ENCODE measurements at regions not wholly inside any gene's neighbourhood (a gene's known extent, or its start where the extent isn't known, plus 50 kb on each side); places are given as distances from the start of the nearest gene placed in this dataset.

DNA sequence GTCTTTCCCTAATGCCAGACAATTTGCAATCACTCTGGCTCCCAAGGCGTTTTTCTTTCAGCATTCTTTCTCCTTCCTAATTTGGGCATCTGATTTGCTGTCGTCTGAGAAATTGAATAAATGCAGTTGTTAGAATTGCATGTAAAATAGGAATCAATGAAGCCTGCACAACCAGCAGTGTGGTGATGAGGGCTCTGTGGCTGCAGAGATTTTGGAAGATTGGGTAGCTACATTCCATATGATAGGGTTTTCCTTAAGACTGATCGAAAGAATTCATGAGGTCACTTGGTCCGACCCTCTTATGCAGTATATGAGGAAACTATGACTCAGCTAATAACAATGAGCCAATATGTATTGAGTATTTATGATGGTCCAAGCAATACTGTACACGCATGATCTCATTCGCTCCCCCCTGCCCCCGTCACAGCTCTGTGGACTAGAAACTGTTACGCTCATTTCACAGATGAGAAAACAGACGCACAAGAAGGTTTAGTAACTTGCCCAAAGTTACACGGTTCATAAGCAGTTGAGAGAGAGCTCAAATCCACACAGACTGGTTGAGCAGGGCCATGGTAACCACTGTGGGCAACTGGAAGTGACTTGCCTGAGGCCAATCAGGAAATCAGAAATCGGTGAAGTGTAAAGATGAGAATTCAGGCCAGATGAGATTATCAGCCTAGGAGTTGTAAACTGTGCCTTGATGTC, 527.2 kb downstream of the GATA3 start:
- DNase-seq (ENCODE audit: low read depth in 1 of 2, low spot score in 2 of 2): no peak
- H3K4me1 ChIP-seq (replicated peaks): no peaks in the 10 kb centered on the region
- no peaks in the 10 kb centered on the region for H3K9me3 ChIP-seq (replicated peaks)
- H3K27me3 ChIP-seq (replicated peaks): peaks cover 3% of the 10 kb centered on the region; the same call in 1 of the 2 replicates
- no peaks in the 10 kb centered on the region for H3K36me3 ChIP-seq
- no peak overlapping the region for H3K27ac ChIP-seq
- H3K4me3 ChIP-seq: no peak overlapping the region

- Histone ChIP-seq H3K4me1 (replicated peaks) (no peaks in the 10 kb centered on the region), H3K9me3 (replicated peaks) (no peaks in the 10 kb centered on the region), H3K36me3 (no peaks in the 10 kb centered on the region), H3K27ac (no peak overlapping the region), H3K4me3 (no peak overlapping the region), H3K27me3 (replicated peaks) (no peaks in the 10 kb centered on the region)
- no peak for DNase-seq (ENCODE audit: low read depth in 1 of 2, low spot score in 2 of 2)
These were observed 528.6 kb downstream of the GATA3 start for GRCh38 chr10:8583096-8583495.

DNA sequence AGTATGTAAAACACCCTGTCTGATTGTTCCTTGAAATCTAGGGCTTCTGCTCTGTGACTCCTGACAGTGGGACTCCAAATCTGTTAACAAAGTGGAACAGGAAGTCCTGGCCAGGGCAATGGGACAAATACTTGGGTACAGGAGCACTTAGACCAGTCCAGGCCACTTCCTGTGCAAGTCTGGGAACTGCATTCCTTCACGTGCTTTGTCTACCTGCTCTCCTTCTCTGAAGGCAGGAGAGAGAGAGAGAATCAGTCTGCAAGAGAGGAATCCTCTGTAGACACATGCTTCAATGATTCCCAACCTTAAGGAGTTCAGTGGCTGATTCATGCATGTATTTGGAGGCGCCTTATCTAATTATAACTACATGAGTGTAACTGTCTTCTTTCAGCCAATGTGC, 530.2 kb downstream of the GATA3 start:
- no peaks in the 10 kb centered on the region for H3K4me1 ChIP-seq (replicated peaks)
- no peak for DNase-seq (ENCODE audit: low read depth in 1 of 2, low spot score in 2 of 2)
- no peak overlapping the region for H3K27ac ChIP-seq
- H3K4me3 ChIP-seq: no peak overlapping the region
- H3K9me3 ChIP-seq (replicated peaks): no peaks in the 10 kb centered on the region
- no peaks in the 10 kb centered on the region for H3K36me3 ChIP-seq
- no peaks in the 10 kb centered on the region for H3K27me3 ChIP-seq (replicated peaks)

DNA sequence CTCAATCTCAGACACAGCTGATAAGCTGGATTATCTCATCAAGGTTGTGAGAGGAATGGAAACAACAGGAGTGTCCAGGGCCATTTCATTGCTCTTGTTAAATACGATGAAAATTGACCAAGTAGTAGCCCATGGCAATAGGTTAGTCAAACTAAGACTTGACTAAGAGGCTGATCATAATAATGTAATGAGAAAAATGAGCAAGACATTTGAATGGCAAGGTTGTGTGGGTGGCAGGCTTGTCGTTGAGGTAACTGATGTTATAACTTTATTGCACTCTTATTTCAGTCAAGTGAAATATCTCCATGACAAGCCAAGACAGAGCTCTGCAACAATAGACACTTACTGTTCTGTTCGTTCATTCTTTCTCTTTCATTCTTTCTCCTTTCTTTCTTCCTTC, 532.0 kb downstream of the GATA3 start:
- Histone ChIP-seq H3K36me3 (no peaks in the 10 kb centered on the region), H3K4me3 (no peak overlapping the region), H3K9me3 (replicated peaks) (no peaks in the 10 kb centered on the region), H3K27ac (no peak overlapping the region), H3K4me1 (replicated peaks) (no peaks in the 10 kb centered on the region), H3K27me3 (replicated peaks) (no peaks in the 10 kb centered on the region)
- DNase-seq (ENCODE audit: low read depth in 1 of 2, low spot score in 2 of 2): no peak

GRCh38 chr10:8588135-8588534, 533.6 kb downstream of the GATA3 start:
- Histone ChIP-seq H3K36me3 (no peaks in the 10 kb centered on the region), H3K4me1 (replicated peaks) (no peaks in the 10 kb centered on the region), H3K4me3 (no peak overlapping the region), H3K9me3 (replicated peaks) (no peaks in the 10 kb centered on the region), H3K27me3 (replicated peaks) (no peaks in the 10 kb centered on the region), H3K27ac (no peak overlapping the region)
- DNase-seq (ENCODE audit: low read depth in 1 of 2, low spot score in 2 of 2): no peak

DNA sequence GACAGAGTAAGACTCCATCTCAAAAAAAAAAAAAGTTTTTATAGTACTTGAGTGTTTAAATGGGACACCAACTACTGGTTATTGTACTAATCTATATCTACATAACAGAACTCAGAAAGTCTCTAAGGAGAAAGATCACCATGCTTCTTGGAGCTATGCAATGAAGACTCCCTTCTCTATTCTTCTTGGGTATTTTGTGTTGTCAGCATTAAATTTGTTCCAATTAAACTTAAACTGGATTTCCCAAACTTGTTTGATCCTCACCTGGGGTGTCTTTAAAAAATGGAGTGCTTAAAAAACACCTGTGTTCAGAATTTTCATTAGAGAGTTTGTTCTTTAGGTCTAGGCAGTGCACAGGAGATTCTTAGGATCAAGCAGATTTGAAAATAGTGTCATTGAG, 536.0 kb downstream of the GATA3 start:
- H3K36me3 ChIP-seq: no peaks in the 10 kb centered on the region
- DNase-seq (ENCODE audit: low read depth in 1 of 2, low spot score in 2 of 2): no peak
- H3K9me3 ChIP-seq (replicated peaks): no peaks in the 10 kb centered on the region
- no peaks in the 10 kb centered on the region for H3K4me1 ChIP-seq (replicated peaks)
- H3K27ac ChIP-seq: no peak overlapping the region
- H3K4me3 ChIP-seq: no peak overlapping the region
- H3K27me3 ChIP-seq (replicated peaks): no peaks in the 10 kb centered on the region

DNA sequence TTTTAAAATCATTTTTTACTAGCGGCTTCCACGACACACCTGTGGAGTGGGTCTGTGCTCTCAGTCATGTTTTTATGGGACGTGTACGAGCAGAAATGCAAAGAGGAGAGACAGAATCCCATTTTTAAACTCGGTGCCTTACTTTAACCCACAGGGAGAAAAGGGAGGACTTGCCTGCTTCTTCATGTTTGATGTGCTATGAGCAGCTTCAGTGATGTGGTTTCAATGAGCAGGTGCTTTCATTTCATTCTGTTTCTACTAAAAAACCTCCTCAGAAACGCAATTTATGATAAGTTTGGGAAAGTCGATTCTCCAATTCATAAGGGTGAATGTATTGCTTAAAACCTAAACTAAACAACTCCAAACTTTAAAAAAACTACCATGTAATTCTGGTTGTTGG, 537.2 kb downstream of the GATA3 start:
- Histone ChIP-seq H3K27ac (no peak overlapping the region), H3K4me1 (replicated peaks) (no peaks in the 10 kb centered on the region), H3K9me3 (replicated peaks) (no peaks in the 10 kb centered on the region), H3K27me3 (replicated peaks) (no peaks in the 10 kb centered on the region), H3K36me3 (no peaks in the 10 kb centered on the region), H3K4me3 (no peak overlapping the region)
- DNase-seq (ENCODE audit: low read depth in 1 of 2, low spot score in 2 of 2): no peak

GRCh38 chr10:8594176-8594575, 539.7 kb downstream of the GATA3 start:
- Histone ChIP-seq H3K4me3 (no peak overlapping the region), H3K4me1 (replicated peaks) (no peaks in the 10 kb centered on the region), H3K27me3 (replicated peaks) (no peaks in the 10 kb centered on the region), H3K27ac (no peak overlapping the region), H3K36me3 (no peaks in the 10 kb centered on the region), H3K9me3 (replicated peaks) (no peaks in the 10 kb centered on the region)
- DNase-seq (ENCODE audit: low read depth in 1 of 2, low spot score in 2 of 2): no peak

GRCh38 chr10:8594711-8595110, 540.2 kb downstream of the GATA3 start:
- Histone ChIP-seq H3K4me3 (no peak overlapping the region), H3K36me3 (no peaks in the 10 kb centered on the region), H3K9me3 (replicated peaks) (no peaks in the 10 kb centered on the region), H3K27ac (no peak overlapping the region), H3K4me1 (replicated peaks) (no peaks in the 10 kb centered on the region), H3K27me3 (replicated peaks) (no peaks in the 10 kb centered on the region)
- DNase-seq (ENCODE audit: low read depth in 1 of 2, low spot score in 2 of 2): no peak

- H3K4me1 ChIP-seq (replicated peaks): no peaks in the 10 kb centered on the region
- H3K27ac ChIP-seq: no peak overlapping the region
- no peaks in the 10 kb centered on the region for H3K27me3 ChIP-seq (replicated peaks)
- H3K4me3 ChIP-seq: no peak overlapping the region
- no peaks in the 10 kb centered on the region for H3K9me3 ChIP-seq (replicated peaks)
- no peak for DNase-seq (ENCODE audit: low read depth in 1 of 2, low spot score in 2 of 2)
- H3K36me3 ChIP-seq: no peaks in the 10 kb centered on the region
These were observed 540.7 kb downstream of the GATA3 start for GRCh38 chr10:8595140-8595539.

DNA sequence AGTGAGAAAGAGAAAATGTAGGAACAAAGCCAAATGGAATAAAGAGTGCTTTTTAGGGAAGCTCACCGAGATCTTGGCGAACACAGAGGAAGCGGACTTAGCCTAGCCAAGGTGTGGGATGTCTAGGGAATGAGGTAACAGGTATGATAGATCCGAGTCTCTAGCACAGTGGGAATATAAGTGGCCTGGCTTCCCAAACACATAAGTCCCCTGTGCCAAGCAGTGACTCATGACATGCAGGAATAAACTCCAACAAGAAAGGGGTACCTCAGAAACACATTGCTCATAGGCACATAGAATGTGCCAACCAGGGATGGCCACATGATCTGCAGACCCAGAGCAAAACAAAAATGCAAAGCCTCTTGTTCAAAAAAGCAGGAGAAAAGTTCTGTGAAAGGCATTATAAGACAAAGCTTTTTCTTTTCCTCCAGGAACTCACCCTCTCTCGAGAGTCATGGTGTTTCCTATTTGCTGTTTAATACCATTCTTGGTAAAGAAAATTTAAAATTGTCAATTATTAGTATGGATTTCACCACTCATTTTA, 542.5 kb downstream of the GATA3 start:
- Histone ChIP-seq H3K9me3 (replicated peaks) (no peaks in the 10 kb centered on the region), H3K27ac (no peak overlapping the region), H3K4me1 (replicated peaks) (no peaks in the 10 kb centered on the region), H3K27me3 (replicated peaks) (no peaks in the 10 kb centered on the region), H3K4me3 (no peak overlapping the region), H3K36me3 (no peaks in the 10 kb centered on the region)
- DNase-seq (ENCODE audit: low read depth in 1 of 2, low spot score in 2 of 2): no peak

GRCh38 chr10:8600192-8600591, 545.7 kb downstream of the GATA3 start:
- no peak overlapping the region for H3K27ac ChIP-seq
- H3K36me3 ChIP-seq: no peaks in the 10 kb centered on the region
- no peaks in the 10 kb centered on the region for H3K27me3 ChIP-seq (replicated peaks)
- peaks cover 4% of the 10 kb centered on the region; the same call in 1 of the 2 replicates for H3K9me3 ChIP-seq (replicated peaks)
- DNase-seq (ENCODE audit: low read depth in 1 of 2, low spot score in 2 of 2): no peak
- H3K4me3 ChIP-seq: no peak overlapping the region
- H3K4me1 ChIP-seq (replicated peaks): no peaks in the 10 kb centered on the region

DNA sequence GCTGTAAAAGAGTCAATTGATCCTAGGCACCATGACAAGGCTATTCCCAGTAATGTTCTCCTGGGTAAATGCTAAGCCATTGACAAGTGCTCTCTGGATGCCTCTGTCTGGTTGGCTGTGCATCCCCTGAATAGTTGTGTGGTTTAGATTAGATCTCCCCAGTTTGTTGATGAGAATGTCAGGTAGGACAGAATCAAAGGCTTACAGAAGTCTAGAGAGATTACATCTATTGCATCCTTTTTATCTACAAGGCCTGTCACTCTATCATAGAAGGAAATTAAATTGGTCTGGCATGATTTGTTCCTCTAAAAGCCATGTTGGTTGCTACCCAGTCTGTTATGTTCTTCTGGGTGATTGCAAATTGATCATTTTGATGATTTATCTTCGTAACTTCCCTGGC, 548.3 kb downstream of the GATA3 start:
- Histone ChIP-seq H3K9me3 (replicated peaks) (peaks cover 4% of the 10 kb centered on the region; the same call in 1 of the 2 replicates), H3K27me3 (replicated peaks) (no peaks in the 10 kb centered on the region), H3K4me1 (replicated peaks) (no peaks in the 10 kb centered on the region), H3K36me3 (no peaks in the 10 kb centered on the region), H3K27ac (no peak overlapping the region), H3K4me3 (no peak overlapping the region)
- DNase-seq (ENCODE audit: low read depth in 1 of 2, low spot score in 2 of 2): no peak

GRCh38 chr10:8614054-8614565, 559.6 kb downstream of the GATA3 start:
- Histone ChIP-seq H3K36me3 (no peaks in the 10 kb centered on the region), H3K4me3 (no peak overlapping the region), H3K9me3 (replicated peaks) (no peaks in the 10 kb centered on the region), H3K27me3 (replicated peaks) (no peaks in the 10 kb centered on the region), H3K27ac (no peak overlapping the region), H3K4me1 (replicated peaks) (no peaks in the 10 kb centered on the region)
- no peak for DNase-seq (ENCODE audit: low read depth in 1 of 2, low spot score in 2 of 2)

- H3K27me3 ChIP-seq (replicated peaks): no peaks in the 10 kb centered on the region
- DNase-seq (ENCODE audit: low read depth in 1 of 2, low spot score in 2 of 2): no peak
- H3K36me3 ChIP-seq: no peaks in the 10 kb centered on the region
- no peaks in the 10 kb centered on the region for H3K9me3 ChIP-seq (replicated peaks)
- no peak overlapping the region for H3K27ac ChIP-seq
- H3K4me1 ChIP-seq (replicated peaks): no peaks in the 10 kb centered on the region
- no peak overlapping the region for H3K4me3 ChIP-seq
These were observed 560.6 kb downstream of the GATA3 start for GRCh38 chr10:8615118-8615517.
